Testis (tissue), 2 donors: ENCODE measurements at regions not wholly inside any gene's neighbourhood (a gene's known extent, or its start where the extent isn't known, plus 50 kb on each side); places are given as distances from the start of the nearest gene placed in this dataset.
"Not testable (repeated sequence)": the region's sequence is repeated elsewhere in the genome, so short reads cannot be mapped to it uniquely, and the experiment has no call there.

Source experiments
- DNase-seq: peaks from one replicate; pipeline ENCODE4 v3.0.0-alpha.2; 2019
- H3K27ac ChIP-seq, 2 donors: fragments of 200-600 bp; sonication (generic); one replicate each; pipeline ENCODE4 v1.5.1; 2019
- H3K27me3 ChIP-seq: fragments of 200-600 bp; sonication (generic); one replicate; pipeline ENCODE4 v1.5.1; 2019
- H3K36me3 ChIP-seq: fragments of 200-600 bp; sonication (generic); one replicate; pipeline ENCODE4 v1.5.1; 2017; ENCODE audit warnings: low read depth; ENCODE audit errors: missing control alignments
- H3K4me1 ChIP-seq: fragments of 200-600 bp; sonication (generic); one replicate; pipeline ENCODE4 v1.5.1; 2019
- H3K4me3 ChIP-seq, 2 donors: fragments of 200-600 bp; sonication (generic); one replicate each; pipeline ENCODE4 v1.5.1; 2017 to 2019
- H3K9me3 ChIP-seq: fragments of 200-600 bp; sonication (generic); one replicate; pipeline ENCODE4 v1.5.1; 2017
- CTCF ChIP-seq, 3 experiments: fragments of 450-650 bp in 2 of 3; fragments of 200-600 bp in 1 of 3; sonication (generic) in 1 of 3; IDR thresholded peaks; one replicate each; pipeline ENCODE4 v1.5.1; 2016 to 2019; ENCODE audit warnings: antibody characterized with exemption in 3 of 3, mild to moderate bottlenecking in 2 of 3, moderate library complexity in 1 of 3
- POLR2A ChIP-seq: fragments of 450-650 bp; IDR thresholded peaks from one replicate; pipeline ENCODE4 v1.6.1; 2017; ENCODE audit warnings: antibody characterized with exemption, mild to moderate bottlenecking, moderate library complexity
- WGBS, 2 donors: methylation state at CpG; one replicate each; pipeline ENCODE4 v1.1.5; 2018; 5-methylcytosine and 5-hydroxymethylcytosine counted together
- intact Hi-C: fragments of 100-400 bp; cut with DNase I; formaldehyde crosslinking; loops from one replicate; pipeline ENCODE4 v1.15.1; 2023; ENCODE audit warnings: low total_unique reads

GRCh38 chr4:165563851-165564250 is 185.0 kb downstream of the CPE start:
- Histone ChIP-seq H3K27ac (no peak overlapping the region), H3K4me3 (no peak overlapping the region), H3K9me3 (no peaks in the 10 kb centered on the region), H3K36me3 (no peaks in the 10 kb centered on the region), H3K27me3 (no peaks in the 10 kb centered on the region), H3K4me1 (no peaks in the 10 kb centered on the region)
- DNase-seq = no peak
- intact Hi-C loops = no loop called here
- TF ChIP-seq CTCF (IDR thresholded peaks at IDR 0.05) (no peak), POLR2A (no peak)

- intact Hi-C loops = no loop called here
- 77 to 88% methylated on average over 8 of the region's 8 CpGs for WGBS, 2 donors
- no peaks in the 10 kb centered on the region for H3K4me1 ChIP-seq
- no peaks in the 10 kb centered on the region for H3K9me3 ChIP-seq
- TF ChIP-seq CTCF (IDR thresholded peaks at IDR 0.05) (no peak), POLR2A (no peak)
- H3K36me3 ChIP-seq = no peaks in the 10 kb centered on the region
- no peak for DNase-seq
- H3K27me3 ChIP-seq = no peaks in the 10 kb centered on the region
- no peak overlapping the region for H3K27ac ChIP-seq
- H3K4me3 ChIP-seq = no peak overlapping the region
Observed at GRCh38 chr4:165569031-165569430, 190.2 kb downstream of the CPE start.

- intact Hi-C loops, H3K9me3 ChIP-seq, H3K27ac ChIP-seq, H3K36me3 ChIP-seq, DNase-seq, H3K27me3 ChIP-seq, H3K4me1 ChIP-seq, H3K4me3 ChIP-seq: not testable (repeated sequence)
- 90 to 96% methylated on average over 1 of the region's 1 CpG for WGBS, 2 donors
Observed at GRCh38 chr4:165571476-165571875, 192.7 kb downstream of the CPE start.

GRCh38 chr4:165580351-165580905 is 201.6 kb downstream of the CPE start:
- intact Hi-C loops = no loop called here
- no peak for DNase-seq
- Histone ChIP-seq H3K9me3 (no peaks in the 10 kb centered on the region), H3K27me3 (no peaks in the 10 kb centered on the region), H3K4me3 (no peak overlapping the region), H3K27ac (no peak overlapping the region), H3K36me3 (no peaks in the 10 kb centered on the region), H3K4me1 (no peaks in the 10 kb centered on the region)
- 36 to 42% methylated on average over 4 of the region's 4 CpGs for WGBS, 2 donors
- no peak for TF ChIP-seq CTCF (IDR thresholded peaks at IDR 0.05)
- TF ChIP-seq POLR2A = no peak

GRCh38 chr4:165583341-165583740 is 204.5 kb downstream of the CPE start:
- WGBS, 2 donors = 90 to 94% methylated on average over 3 of the region's 3 CpGs
- H3K9me3 ChIP-seq = no peaks in the 10 kb centered on the region
- H3K4me3 ChIP-seq = no peak overlapping the region
- intact Hi-C loops = no loop called here
- H3K27ac ChIP-seq = no peak overlapping the region
- H3K27me3 ChIP-seq = no peaks in the 10 kb centered on the region
- TF ChIP-seq POLR2A = no peak
- TF ChIP-seq CTCF (IDR thresholded peaks at IDR 0.05) = no peak
- no peak for DNase-seq
- no peaks in the 10 kb centered on the region for H3K36me3 ChIP-seq
- no peaks in the 10 kb centered on the region for H3K4me1 ChIP-seq
